GM21515 (cell line): ENCODE measurements at regions not wholly inside any gene's neighbourhood (a gene's known extent, or its start where the extent isn't known, plus 50 kb on each side); places are given as distances from the start of the nearest gene placed in this dataset.
"Not testable (repeated sequence)": the region's sequence is repeated elsewhere in the genome, so short reads cannot be mapped to it uniquely, and the experiment has no call there.

Experiments
- ATAC-seq: cut with Tn5 transposase; IDR thresholded peaks from one replicate; pipeline ENCODE4 v1.9.1; 2021; ENCODE audit not compliant: unreplicated experiment

DNA sequence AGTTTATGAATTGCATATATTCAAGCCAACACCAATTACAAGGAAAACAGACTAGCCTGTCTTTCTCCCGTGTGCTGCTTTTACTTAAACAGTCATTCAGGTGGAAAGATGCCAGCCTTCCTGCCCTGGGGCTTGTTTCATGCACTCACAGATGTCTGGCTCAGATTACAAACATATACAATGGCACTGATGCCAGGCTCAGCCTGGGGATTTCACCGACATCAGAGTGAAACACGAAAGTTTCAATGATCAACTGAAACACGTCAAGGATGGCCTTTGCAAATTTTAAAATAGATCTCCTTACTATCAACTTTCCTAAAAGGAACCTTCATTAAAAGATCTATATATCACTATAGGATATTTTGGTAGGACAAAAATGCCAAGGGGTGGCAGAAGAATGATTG is 1576.5 kb downstream of the EFNA5 start:
- ATAC-seq = no peak

DNA sequence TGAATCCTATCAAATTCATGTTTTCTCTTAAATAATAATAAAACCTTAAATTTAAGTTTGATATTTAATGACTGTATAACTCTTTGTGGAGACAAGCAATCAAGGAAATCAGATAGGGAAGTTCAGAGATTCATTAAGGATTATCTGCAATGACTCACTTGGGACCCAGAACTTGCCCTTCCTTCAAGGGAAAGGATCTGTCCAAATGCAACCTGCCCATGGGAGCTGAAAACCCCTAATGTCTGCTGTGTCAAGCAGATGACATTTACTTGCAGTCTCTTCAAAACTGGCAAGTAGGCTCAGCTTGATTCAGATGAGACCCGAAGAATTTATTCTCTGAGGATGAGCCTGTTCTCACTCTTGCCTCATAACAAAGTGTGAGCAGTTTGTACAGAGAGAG is 1577.6 kb downstream of the EFNA5 start:
- ATAC-seq = no peak

DNA sequence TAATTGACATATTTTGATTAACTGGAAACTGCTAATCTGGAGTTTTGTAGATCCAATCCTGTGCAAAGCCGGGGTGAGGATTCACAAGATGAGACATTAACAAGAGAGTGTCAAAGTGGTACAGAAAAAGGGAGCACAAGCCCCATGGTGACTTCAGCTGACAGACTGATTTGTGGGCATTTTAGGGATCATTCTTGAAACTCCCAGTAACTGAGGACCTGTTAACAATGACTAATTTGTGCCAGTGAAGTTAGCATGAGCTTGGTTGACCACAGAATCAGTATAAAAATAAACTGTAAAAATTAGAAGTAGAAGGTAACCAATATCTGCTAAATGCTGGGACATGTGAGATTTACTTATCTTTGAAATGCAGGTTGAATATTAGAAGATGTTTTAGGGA is 1578.3 kb downstream of the EFNA5 start:
- no peak for ATAC-seq

DNA sequence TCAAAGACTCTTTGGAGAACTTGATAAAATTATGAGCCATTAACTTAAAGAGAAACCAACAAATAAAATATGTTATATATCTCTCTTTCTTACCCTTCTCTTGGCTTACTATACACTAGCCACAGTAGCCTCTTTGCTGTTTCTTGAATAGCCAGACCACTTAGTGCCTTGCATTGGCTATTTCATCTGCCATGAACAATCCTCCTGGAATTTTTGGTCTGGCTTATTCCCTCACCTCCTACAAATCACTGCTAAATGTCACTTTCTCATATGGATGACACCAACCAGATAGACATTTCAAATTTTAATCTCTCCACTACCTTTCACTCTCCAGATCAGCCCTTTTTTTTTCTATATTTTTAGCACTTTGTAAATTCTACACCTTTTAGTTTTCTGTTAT is 1581.7 kb downstream of the EFNA5 start:
- no peak for ATAC-seq

DNA sequence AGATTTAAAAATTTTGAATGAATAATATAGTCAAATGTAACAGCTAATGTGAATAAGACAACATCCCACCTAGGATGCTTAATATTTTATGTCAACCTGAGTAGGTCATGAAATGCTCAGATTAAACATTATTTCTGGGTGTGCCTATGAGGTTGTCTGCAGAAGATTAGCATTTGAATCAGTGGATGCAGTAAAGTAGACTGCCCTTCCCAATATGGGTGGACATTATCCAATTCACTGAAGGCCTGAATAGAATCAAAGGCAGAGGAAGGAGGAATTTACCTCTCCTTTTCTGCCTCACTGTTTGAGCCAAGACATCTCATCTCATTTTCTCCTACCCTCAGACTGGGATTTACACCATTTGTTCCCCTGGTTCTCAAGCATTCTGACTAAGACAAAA is 1582.3 kb downstream of the EFNA5 start:
- ATAC-seq = no peak

DNA sequence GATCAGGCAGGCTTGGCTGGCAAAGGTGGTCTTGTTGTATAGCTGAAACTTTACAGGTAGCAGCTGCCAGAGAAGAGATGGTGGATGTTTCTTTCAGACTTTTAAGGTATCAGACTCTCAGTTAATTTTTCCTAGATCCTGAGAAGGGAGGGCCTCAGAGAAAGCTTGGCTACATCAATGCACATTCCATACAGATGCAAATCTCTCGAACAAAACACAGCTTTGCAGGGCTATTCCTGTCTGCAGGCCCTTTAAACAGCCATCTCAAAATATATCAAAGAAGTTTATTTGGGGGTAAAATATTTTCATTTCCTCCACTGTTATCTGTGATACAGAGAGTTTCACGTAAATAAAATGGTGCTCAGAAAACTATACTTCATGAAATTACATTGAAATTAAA is 1584.4 kb downstream of the EFNA5 start:
- ATAC-seq = no peak

DNA sequence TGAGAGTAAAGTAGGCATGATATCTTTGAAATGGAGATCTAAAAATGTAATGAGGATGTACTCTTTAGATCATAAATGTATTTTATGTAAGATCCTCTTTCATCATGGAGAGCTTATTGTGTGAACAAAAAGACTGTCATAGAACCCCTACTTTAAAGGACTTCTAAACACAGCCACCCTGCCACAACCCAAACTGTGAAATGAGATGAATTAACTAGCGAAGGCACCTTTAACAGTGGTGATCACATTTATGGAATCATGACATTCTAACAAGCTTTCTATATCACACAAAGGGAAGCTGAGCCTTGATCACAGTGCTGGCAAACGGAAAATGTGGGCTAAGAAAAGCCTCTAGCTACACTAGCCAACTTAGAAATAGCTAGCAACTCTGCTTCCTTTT is 1585.2 kb downstream of the EFNA5 start:
- no peak for ATAC-seq

DNA sequence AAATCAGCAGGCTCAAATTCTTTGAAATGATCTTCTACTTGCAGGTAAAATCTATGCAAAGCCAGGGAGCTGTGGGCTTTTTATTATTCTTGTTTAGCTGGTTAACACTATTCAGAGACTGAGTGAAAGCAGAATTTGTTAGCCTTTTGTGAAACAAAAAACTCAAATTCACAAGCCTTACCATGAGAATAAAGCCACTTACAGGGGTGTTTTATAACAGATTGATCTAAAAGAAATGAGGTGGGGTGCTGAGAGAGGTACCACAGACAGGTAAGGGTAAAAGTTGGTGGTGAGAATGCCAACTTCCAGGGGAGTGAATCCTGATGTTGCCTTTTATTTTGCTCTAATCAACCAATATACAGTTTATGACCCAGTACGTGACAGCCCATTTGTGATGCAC is 1585.6 kb downstream of the EFNA5 start:
- ATAC-seq = no peak

DNA sequence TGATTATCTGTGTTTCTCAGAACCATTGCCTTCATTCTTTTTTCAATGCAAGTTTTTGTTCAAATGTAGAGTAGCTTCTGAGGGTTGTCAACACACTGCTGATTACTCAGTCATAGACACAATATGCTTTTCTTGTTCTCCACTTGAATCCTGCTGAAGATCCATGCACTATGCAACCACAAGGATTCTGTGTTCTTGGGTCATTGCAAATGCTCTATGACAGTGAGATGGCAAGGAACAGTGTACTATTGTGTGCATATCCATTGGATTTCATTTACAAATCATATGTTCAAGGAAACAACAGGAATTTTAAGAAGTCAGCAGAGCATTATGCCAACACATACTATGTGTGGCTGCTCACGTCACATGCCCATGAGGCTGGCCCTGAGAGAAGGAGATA is 1590.2 kb downstream of the EFNA5 start:
- no peak for ATAC-seq

DNA sequence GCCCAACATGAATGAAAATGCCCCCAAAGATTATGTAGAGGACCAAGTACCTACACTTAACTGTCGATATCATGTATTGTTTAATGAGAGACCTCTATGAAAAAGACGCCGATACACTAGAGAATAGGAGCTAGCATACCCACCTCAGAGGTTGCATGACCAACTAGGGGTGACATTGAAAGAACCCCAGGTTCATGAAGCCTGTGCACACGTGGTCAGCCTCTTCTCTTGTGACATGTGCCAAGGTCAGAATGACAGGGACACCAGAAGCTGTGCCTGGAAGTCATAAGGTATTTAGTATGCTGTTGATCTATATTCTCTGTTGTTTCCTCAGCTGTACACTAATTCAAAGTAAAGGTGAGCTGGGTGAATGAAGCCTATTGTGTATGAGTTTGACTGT is 1594.1 kb downstream of the EFNA5 start:
- ATAC-seq = no peak

DNA sequence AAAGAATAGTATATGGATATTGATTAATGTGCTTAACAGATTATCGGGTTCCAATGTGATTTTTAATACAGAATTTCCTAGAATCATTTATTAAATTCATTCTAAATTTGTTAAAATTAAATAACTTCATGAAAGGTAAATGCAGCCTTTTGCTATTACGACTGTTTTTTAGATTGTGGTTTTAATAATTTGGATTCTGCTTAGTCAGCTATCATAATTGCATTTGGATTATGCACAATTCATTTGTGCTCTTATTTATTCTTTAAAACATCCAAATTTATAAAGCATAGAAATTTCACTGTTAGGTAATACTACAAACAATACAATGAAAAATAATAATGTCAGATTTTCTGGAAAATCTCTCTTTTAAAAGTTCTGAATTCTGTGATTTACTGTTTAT is 1598.5 kb downstream of the EFNA5 start:
- ATAC-seq = no peak

DNA sequence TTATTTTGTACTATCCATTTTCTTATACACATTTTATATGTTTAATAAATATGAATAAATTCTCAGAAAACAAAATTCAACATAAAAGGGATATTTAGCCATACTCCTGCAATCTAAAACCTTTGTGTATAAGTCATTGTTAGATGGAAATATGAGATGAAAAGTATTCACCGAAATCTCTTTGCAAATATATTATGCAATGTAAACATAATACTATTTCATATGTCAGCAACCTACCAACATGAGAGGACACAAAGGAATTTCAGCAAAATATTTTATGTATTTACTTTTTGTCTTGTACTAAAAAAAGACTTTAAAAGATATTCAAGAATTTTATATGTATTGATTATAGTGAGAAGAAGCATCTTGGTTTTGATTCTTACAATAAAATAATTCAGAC is 1623.4 kb downstream of the EFNA5 start:
- no peak for ATAC-seq

DNA sequence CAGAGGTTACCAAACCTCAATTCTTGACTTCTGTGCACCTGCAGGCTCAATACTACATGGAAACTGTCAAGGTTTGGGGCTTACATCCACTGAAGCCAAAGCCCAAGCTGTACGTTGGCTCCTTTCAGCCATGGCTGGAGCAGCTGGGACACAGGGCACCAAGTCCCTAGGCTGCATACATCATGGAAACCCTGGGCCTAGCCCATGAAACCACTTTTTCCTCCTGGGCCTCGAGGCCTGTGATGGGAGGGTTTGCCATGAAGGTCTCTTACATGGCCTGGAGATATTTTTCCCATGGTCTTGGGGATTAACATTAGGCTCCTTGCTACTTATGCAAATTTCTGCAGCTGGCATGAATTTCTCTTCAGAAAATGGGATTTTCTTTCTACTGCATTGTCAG is 1638.7 kb downstream of the EFNA5 start:
- ATAC-seq = not testable (repeated sequence)

DNA sequence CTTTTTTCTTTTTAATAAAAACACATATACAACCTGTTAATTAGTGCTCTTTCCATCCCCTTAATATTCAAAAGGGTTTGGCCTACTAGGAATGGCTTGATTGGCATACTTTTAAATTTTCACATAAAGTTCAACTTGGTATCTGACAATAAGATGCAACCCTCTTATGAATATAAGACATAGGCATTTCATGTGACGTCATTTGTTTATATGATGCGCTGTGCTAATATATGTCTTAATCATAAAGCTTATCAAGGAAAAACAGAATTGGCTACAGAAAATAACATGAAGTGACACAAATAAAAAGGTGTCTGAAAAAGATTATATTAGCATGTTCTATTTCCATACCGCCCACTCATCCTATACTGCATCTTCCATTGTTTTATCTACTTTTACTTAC is 1642.4 kb downstream of the EFNA5 start:
- no peak for ATAC-seq

DNA sequence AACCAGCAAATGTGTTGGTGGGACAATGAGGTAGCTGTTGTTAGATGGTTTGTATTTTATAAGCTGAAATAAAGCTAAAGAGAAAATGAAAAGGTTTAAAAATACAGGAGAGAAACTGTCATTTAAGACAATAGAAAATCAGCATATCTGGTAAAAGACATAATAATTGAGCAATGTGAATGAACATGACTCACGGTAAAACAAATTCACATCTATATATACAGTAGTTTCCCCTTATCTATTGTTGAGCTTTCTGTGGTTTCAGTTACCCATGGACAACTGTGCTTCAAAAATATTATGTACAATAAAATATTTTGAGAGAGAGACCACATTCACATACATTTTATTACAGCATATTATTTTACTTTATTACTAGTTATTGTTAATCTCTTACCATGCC is 1649.8 kb downstream of the EFNA5 start:
- ATAC-seq = no peak

DNA sequence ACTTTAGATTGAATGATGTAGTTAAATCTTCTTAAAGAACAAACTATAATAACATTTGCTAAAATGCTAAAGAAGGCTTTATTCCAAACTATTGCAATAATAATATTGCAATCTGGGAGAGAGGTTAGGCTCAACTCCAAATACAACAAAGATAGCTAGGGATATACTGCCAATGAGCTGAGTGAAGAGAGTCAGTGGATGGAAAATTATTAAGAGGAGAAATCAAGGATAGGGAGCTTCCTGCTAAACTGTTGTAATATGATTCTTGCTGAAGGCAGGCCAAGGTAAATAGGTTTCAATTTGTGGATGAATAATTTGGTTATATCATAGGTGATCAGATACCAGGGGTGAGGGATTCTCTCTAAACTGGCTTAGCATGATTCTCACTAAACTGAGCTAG is 1651.5 kb downstream of the EFNA5 start:
- no peak for ATAC-seq

DNA sequence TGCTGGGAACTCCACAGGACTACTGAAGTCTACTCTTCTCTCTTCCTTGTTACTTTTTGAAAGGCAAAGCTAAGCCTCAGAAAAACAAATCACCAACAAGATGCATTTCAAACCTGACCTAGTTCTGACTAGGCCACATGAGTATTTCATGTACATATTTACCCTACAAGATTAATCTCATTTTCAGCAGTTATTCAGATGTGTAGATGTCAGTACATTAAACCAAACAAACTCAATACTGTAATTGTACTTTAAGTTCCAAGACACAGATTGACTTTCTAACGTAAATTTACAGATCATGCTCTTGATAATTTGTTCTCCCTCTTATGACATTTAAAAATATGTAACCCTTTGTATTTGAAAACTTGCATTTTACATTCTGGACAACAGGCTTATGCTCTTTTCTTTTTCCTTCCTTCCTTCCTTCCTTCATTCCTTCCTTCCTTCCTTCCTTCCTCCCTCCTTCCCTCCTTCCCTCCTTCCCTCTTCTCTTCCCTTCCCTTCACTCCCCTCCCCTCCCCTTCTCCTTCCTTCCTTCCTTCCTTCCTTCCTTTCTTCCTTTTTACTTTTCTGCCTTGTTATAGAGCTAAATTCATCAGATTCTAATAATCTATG is 1653.4 kb downstream of the EFNA5 start:
- no peak for ATAC-seq

DNA sequence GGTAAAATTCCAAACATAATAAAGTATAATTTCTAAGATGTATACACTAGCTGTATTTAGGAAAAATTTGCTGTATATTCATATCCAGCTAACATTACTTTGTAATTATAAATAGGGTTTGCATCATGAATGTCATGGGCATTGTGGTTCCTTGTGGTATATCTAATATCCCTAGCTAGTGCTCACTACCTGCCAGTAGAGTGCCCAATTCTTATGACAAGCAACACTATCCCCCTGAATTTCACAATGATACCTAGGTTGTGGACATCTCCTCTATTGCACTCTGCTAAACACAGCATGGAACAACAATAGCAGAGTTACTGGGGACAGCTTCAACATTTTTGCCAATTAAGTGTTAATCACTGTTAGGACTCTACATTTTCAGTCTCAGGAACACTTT is 1656.5 kb downstream of the EFNA5 start:
- ATAC-seq = no peak

DNA sequence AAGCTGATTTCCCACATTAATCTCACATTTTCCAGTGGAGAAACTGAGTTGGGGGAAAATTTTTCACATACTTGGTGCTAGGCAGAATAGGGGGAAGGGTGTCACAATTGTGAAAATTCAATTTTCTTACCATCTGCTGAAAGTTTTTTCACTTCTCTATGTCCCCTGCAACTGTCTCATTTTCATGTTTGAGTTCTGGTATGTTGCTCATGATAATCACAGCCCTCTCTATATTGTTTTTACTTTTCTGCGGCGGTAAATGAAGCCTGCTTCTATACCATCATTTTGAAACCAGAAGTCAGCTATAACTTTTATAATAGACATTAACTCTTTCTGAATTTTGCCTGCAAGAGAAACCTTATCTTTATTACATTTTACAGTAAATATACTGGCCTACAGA is 1664.5 kb downstream of the EFNA5 start:
- no peak for ATAC-seq

DNA sequence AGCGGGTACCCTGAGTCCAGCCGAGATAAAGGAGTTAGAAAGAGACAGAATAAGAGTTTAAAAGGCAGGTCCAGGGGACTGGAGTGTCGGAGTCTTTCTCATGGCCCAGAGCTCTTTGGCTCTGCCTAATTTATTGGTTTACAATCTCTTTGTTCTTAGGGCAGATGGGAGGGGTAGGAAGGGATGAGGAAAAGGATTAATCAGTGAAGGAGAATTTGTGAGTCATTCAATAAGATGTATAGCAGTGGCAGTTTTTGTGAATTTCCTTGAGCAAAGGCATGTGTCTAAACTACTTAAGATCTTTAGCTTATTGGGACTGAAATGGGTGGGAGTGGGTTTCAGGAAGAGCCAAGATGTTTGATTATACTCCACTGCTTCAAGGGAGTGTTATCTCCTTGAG is 1671.7 kb downstream of the EFNA5 start:
- ATAC-seq = not testable (repeated sequence)

DNA sequence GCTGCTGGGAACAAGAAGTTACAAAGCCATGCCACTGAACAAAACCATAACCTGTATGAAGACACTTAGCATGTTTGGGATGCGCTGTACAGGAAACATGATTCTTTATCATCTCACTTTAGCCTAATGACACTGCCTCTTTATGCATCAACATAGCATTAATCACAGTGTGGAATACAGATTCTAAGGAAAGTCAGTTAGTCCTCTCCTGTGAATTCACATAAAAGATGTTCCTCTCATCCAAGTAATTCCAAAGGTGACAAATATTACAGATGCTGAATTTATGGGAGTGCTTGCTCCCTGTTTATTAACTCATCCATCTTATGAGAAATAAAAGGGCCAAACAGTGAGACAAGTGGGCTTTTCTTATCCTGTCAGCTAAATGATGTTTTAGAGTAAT is 1677.7 kb downstream of the EFNA5 start:
- no peak for ATAC-seq

DNA sequence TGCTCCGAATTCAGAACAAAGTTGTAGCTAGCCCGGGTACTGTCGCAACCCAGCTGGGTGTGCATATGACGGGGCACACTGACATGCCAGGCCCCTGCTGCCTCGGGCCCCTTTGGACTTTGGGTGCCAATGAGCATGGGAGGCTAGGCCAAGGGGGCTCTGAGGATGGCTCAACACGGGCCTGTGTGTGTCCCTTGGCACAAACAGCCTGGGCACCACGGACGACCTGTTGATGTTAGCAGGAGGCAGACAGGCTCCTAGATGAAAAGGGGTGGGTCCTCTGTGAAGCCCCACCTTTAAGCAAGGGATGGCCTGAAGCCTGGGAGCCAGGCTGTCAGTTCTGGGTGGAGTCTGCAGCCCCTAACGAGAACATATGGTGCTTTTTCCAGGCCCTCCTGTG is 1688.2 kb downstream of the EFNA5 start:
- no peak for ATAC-seq

DNA sequence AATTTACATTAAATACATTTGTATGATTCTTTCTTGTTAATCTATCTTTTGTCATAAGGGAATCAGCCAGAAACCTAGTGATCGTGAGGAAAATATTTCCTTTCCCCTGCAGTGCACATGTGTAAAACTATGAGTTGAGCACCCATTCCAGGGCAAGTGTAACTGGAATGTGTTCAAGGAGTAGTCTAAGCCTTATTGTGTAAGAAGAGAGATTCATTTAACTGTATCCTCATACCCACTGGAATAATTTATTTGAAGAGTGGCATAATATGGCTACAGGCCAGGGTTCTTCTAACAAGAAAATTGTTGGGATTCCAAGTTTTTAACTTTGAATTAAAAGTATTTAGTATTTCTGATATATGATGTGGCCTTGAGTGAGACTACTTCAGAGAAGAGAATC is 1692.7 kb downstream of the EFNA5 start:
- ATAC-seq = no peak

DNA sequence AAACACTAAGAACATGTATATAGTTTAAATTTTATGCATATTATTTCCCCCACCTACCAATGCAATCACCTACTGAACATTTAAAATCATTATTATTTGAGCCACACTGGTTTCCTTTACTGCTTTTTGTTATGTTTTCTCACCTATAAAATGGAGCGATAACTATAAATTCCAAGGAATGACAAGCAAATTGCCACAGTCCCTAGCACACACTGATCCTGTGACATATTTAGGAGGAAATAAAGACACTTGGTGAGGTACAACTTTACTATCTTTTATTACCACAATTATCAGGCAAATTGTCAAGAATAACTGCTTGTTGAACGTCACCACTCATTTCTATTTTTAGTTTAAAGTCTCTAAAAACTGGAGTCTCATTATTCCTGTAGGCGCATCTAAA is 1693.6 kb downstream of the EFNA5 start:
- ATAC-seq = no peak
